Activated T-helper 1 cell treated with anti-CD3 and anti-CD28 coated beads, Interleukin-2, amount 50 U/mL, for 16 hours (primary cell): ENCODE measurements at regions not wholly inside any gene's neighbourhood (a gene's known extent, or its start where the extent isn't known, plus 50 kb on each side); places are given as distances from the start of the nearest gene placed in this dataset.

Experiments
- DNase-seq, 2 donors: peaks; one replicate each; pipeline ENCODE4 v3.0.0-alpha.2; 2020; ENCODE audit warnings: low read depth in 1 of 2, low spot score in 1 of 2

DNA sequence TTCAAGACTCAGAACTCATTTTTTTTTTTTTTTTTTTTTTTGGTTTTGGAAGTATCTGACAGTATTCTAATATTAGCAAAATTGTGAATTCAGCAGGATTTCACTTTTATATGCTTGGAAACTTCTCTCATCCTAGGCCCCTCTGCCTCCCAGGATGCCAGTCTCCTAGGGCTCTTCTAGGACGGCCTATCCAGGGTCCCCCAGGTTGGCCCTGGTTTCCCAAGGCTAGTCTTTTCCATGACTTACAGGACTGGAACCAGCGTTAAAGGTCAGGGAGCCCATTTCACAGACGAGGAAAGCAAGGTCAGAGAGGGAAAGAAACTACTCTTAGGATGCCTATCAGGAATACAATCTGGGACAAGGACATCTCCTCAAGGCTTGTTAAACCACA, 412.5 kb downstream of the PTPRU start:
- DNase-seq = no peak

DNA sequence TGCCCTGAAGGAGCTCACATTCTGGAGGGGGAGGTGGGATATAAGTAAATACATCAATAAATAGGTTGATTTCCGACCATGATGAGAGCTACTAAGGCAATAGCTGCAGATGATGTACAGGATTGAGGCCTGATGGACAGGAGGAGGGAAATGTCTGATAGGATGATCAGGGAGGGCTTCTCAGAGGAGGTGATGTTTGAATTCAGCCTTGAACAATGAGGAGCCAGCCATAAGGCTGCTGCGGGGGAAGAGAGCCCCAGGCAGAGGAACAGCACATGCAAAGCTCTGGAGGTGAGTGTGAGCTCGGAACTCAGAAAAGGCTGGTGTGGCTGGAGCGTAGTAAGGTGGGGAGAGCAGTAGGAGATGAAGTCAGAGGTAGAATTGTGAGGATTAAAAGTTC, 411.7 kb downstream of the PTPRU start:
- no peak for DNase-seq

DNA sequence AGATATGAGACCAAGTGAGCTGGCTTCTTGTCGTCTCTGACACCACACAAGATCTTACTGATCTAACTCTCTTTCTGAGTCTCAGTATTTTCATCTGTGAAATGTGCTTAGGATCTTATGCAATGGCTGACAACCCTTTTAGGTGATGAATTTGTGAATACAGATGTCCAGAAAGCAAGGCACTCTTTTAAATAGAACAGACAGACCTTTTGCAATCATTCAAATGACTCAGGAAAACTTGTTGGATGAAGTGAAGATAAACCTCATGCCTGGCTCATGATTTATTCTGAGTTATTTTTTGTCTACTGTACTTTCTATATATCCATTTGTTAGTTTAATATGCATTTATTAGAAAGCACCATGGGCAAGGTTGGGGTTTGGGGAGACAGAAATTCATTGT, 411.3 kb downstream of the PTPRU start:
- DNase-seq = no peak

DNA sequence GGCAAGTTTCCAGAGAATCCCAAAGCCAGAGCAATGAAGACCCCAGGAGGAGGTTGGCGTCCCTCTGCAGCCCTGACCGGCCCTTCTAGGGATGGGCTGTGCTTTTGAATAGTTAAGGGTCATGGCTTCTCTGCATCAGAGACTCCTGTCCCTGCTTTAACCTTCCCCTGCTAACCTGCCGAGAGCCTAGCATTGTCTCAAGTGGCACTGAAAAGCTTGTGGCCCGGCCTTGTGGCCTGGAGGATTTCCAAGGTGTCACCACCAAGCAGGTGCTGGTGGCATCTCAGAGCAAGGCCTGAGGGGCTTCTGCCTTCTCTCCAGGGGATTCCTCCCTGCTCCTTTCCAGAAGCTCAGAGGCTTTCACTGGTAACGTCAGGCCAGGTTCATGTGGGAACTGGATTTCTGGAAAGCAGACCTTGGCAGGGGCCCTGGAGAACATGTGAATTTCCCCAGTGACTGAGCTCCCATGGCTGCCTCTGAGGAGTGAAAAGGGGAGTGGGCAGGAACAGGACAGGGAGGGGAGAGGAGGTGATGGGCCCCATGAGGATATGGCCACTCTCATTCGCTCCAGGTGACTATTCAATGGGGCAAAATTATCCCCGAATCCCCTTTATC, 409.9 kb downstream of the PTPRU start:
- no peak for DNase-seq

DNA sequence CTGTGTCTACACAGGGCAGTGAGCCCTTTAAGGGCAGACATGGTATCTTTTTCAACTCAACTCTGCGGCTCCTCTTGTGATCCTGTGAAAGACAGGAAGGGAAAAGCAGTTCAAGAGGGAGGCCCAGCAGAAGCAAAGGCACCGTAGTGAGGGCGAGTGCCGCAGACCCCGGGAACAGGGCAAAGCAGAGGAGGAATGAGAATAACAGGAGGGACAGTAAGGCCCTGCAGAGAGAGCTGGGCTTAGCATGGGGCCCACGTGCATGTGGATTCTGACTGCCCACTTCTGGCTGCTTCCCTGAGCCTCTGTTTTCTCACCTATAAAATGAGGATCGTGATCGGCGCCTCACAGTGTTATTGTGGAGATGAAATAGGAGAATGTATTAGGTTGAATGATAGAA, 409.3 kb downstream of the PTPRU start:
- no peak for DNase-seq

DNA sequence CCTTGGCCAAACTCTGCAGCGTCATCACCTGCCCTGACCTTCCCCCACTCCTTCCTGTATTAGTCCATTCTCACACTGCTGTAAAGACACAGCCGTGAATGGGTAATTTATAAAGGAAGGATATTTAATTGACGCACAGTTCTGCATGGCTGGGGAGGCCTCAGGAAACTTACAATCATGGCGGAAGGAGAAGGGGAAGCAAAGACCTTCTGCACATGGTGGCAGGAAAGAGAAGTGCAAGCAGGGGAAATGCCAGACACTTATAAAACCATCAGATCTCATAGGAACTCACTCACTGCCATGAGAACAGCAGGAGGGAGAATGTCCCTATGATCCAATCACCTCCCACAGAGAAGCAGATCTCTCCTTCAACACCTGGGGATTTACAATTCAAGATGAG, 408.5 kb downstream of the PTPRU start:
- DNase-seq = no peak

DNA sequence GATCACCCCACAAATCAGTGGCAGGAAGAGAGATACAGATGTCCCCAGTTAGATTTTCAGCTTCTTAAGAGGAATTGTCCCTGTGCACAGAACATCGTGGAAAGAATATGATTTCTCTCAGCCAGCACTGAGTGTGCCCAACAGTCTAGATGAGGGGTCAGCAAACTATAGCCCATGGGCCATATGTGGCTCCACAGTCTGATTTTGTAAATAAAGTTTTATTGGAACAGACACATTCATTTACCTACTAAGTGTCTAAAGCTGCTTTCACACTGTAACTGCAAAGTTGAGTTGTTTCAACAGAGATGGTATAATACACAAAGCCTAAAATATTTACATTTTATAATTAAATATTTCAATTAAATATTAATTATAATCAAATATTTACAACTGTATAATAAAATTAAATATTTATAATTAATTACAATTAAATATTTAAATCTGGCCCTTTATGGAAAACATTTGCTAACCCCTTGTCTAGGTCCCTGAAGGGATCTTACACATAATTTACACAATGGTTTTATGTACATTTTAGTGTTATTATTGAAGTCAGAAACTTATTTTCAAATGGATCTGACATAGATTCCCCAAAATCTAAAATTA, 407.6 kb downstream of the PTPRU start:
- DNase-seq = no peak

DNA sequence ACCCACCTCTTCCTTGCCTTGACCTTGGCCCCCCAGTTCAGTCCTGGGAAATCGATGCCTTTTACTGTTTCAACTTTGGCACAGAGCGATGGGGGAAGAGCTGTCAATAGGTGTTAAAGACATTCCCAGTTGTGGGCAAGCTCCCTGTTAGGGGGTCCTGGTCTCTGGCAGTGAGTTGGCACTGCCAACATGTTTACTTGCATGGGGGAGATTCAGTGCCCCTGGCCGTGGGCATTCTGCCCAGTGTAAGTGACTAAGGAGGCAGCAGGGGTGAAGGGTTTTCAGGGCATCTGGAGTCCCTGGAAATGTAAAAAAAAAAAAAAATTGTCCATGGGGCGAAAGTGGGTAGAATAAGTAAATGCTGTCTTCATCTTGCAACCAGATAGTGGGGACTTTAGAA, 407.0 kb downstream of the PTPRU start:
- no peak for DNase-seq

DNA sequence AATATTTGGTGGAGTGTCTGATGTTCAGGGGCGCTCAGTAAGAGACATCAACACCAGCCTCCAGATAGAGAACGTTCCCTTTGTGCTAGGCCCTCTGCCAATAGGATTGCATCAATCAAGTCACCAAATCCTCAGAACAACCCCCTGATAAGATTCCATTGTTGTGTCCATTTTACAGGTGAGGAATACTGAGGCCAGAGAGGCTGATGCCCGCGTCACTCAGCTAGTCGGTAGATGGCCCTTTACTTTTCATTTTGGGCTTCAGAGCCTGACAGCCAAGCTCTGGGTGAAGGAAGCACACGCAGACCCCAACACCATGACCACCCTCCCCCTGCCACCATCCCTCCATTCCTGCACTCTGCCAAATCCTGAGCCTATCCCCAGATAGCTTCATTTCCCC, 406.2 kb downstream of the PTPRU start:
- no peak for DNase-seq

DNA sequence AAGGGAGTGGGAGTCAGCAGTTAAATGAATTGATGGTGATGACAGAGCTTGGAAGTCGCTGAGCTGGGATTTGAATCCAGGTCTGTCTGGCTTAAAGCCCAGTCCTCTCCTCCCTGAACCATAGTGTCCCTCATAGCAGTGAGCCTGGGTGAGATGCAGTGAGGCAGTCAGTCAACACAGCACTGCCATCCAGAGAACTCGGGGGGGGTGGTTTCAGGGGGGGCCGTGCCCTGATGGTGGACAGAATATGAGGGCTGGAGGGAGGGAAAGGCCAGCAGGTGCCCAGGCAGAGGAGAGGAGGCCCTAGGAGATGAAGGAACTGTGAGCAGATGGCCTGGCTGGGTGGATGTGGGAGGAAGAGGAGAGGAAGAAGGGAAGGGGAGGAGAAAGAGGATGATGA, 405.6 kb downstream of the PTPRU start:
- no peak for DNase-seq

DNA sequence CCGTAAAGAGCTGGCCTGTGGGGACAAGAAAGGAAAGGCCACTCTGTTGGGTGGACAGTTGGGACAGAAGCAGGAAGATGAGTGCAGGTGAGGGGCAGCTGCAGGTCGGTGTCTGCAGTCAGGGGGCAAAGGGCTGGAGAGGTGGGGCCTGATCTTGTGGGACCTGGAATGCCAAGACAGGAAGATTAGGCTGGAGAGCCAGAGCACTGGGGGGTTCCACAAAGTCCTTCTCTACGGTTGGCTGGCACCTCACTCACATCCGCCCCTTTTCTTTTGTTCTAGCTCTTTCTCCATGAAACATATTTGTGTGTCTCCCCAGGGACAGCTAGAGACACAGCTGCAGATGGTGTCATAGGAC, 404.1 kb downstream of the PTPRU start:
- DNase-seq = no peak

DNA sequence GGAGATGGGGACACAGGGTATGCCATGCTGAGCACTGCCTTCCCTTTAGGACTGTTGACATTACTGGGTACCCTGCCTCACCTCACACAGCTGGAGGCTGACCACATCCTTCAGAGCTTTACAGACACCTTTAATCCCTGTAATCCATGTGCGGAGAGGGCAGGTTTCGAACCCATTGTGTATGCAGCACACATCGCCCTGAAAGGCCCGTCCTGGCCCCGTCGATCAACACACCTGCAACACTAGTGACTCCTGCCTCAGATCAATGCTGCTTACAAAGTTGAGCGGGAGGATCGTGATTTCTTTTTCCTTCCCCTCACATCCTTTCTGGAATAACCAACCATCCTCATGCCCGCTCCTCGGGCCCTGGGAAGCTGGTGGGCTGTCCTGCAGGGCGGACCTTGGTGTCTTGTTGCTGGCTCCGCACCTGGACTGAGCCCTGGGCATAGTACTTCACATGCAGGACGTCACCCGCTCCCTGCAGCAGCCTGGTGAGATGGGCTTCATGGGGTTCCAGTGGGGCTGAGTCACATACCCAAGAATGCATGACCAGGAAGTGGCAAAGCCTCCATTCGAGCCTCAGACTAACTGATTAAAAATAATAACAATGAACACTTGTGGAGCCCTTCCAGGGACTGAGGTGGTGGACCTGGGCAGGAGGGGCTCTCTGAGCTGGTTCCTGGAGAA, 403.6 kb downstream of the PTPRU start:
- DNase-seq = no peak

DNA sequence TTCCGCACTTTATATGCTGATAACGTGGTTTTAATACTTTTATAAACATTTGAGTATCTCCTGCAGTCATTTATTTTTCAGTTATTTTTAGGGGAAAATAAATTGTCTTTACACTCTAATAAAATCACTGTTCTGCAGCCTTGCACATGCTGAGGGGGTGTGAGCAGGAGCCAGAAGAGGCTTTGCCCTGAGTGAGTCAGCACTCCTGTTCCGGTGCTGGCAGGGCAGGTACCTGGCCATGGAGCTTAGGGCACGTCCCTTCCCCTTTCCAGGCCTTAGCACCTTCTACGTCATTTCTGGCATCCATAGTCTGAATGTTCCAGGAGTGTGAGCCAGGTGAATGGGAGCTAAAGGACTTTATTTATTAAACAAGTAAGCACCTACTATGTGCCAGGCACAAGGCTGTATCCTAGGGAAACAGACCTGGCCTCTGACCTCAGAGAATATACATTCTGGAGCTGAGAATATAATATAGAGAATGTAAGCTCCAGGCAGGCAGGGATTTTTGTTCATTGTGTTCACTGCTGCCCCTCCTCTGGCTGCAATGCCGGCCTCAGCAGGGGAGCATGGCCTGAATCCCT, 402.9 kb downstream of the PTPRU start:
- no peak for DNase-seq

DNA sequence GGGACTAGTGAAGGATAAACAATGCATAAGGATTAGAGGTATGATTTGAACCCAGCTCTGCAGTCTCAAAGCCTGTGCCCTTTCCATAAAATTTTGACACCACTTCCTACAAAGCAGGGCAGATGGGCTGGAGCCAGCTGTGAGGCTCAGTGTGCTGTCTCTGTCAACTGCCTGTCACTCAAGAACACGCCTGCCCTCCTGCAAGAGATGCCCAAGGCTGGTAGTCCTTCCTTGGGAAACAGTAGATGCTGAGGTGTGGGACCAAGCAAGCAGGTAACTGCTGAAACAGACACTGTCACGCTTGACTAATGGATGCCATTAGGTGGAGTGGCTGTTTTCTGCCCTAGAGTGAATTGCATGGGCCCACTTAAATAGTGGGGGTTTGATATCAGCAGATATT, 402.0 kb downstream of the PTPRU start:
- no peak for DNase-seq

DNA sequence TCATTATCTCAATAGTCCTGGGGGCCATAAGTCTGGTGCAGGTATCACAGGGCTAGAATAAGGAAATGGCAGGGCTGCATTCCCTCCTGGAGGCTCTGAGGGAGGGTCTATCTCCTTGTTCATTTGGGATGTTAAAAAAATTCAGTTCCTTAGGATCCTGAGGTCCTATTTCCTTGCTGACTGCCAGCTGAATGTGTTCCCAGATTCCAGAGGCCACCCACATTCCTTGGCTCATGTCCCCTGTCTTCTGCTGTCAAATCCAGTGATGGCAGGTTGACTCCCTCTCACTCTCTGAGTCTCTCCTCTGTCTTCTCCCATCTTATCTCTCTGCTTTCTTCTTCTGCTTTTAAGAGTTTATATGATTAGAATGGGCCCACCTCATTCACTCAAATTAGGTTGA, 400.6 kb downstream of the PTPRU start:
- DNase-seq = no peak

DNA sequence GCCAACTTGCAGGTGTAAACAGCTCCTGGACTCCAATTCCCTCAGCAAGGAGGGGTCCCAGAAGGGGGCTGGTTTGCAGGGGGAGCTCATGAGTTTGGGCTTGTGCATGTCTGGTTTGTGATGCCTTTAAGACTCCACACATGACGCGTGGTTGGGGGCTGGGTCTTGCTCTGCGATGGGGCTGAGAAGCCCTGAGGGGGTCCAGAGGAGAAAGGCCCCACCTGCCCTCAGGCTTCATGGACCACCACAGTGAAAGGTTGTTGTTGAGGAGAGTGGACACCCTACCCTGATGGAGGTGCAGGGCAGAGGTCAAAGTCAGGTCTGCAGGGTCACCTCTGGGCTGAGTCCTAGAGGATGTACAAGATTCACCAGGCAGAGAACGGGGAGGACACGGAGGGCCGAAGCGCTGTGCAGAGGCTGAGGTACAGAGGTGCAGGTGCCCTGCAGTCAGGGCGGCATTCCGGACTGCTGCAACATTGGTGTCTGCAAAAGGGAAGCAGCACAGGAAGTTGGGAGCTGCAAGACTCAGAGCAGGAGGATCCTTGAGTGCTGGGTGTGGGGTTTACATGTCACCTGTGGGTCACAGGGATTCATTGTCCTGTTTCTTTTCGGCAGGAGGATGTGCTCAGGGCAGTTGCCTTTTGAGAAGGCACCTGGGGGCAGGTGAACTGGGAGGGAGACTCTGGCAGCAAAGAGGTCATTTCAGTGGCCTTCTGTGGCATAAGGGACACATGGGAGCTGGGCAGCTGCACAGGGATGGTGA, 399.4 kb downstream of the PTPRU start:
- no peak for DNase-seq

DNA sequence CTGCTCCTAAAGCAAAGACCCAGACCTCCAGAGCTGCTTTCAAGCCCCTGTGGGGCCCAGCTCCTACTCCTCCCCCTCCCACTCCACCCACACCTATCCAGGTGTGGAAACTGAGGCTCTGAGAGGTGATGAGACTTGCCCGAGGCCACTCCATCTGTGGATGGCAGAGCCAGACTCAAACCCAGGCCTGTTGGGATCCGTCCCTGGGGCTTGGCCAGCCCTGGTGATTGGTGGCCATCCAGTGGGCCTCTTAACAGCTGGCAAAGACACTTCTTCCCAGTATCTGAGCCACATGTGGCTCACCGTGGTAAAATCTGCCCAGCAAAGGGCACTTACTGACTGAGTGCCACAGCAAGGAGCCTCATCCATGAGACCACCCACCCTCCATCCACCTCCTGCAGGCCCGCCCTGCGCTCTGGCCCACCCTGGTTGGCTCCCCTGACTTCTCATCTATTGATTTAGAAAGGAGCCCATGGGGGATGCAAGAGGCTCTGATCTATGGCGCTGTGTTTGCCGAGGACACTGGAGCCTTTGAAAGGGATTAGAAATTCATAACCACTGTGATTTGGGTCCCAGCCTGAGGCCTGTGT, 398.5 kb downstream of the PTPRU start:
- no peak for DNase-seq

DNA sequence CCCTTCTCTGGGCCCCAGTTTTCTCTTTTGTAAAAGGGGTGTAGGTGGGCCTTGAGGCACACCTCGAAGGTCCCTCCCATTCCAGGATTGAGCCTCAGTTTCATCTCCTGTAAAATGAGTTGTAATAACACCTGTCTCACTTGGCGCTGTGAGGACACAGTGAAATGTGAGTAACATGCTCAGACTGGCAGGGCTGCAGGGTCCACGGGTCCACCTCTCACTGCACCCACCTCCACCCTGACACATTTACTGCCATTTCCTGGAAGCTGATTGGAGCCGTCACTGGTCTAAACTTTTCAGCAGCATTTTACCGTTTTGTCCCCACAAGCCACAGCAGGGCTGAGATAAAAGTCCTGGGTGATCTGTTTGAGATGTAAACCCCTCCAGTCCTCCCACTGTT, 398.0 kb downstream of the PTPRU start:
- no peak for DNase-seq

DNA sequence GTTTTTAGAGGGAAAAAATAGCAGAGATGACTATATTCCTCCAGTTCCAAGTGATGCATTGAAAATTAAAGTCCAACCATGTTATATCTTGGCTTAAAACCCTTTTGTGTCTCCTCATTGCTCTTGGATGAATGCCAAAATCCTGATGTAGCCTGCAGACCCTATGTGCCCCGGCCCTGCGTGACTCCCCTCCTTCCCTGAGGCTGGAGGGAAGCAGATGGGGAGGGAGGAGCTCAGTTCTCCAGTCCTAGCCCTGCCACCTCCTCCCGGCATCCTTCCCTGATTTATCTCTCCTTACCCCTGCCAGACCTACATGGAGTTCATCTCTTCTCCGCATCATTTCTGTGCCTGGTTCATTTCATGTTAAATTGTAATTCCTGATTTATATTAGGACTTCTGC, 397.4 kb downstream of the PTPRU start:
- DNase-seq = no peak

DNA sequence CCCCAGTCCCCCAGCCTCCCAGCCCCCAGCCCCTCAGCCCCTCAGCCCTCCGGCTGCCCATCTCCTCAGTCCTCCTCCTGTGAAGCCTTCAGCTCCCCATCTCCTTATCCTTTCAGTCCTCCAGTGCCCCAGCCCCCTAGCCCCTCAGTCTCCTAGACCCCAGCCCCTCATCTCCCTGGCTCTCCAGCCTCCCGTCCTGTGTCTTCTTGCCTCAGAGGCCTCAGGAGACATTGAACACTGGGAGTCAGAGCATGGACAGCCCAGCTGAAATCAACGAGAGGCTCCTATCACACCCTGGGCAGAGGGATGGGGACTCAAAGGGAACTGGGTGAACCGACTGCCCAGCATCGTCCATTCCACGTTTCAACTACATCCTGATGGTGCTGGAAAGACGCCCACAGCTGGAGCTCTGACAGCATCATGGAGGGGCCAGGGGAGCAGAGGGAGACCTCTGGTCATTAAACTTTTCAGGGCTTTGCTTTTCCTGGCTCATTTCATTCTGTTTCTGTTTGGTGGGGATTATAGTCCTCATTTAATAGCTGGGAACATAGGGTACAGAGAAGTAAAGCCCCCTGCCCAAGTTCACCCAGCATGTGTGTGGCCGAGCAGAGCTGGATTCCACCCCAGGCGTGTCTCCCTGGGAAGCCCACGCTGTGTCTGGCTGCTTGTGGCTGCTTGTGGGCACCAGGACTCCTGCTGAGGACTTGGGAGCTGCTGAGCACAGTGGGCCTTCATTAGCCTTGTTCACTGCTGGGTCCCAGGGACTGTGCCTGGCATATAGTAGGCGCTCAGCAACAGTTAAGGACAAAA, 396.7 kb downstream of the PTPRU start:
- no peak for DNase-seq
